DOHH2 (cell line): ENCODE measurements at regions not wholly inside any gene's neighbourhood (a gene's known extent, or its start where the extent isn't known, plus 50 kb on each side); places are given as distances from the start of the nearest gene placed in this dataset.

Experiments used
- H3F3A ChIP-seq: fragments of 200-600 bp; sonication (generic), shearing (Covaris generic); 2 replicates; pipeline ENCODE4 v1.6.0; 2016; ENCODE audit warnings: antibody characterized with exemption, mild to moderate bottlenecking; ENCODE audit not compliant: control insufficient read depth, insufficient read depth
- H3K27ac ChIP-seq: fragments of 200-600 bp; sonication (generic); 2 replicates; pipeline ENCODE4 v1.5.1; 2014; ENCODE audit warnings: low read depth, mild to moderate bottlenecking, low read length, moderate library complexity
- H3K27me3 ChIP-seq: fragments of 200-600 bp; sonication (generic); 2 replicates; pipeline ENCODE4 v1.6.1; 2014; ENCODE audit warnings: mild to moderate bottlenecking, low read length, mixed read lengths; ENCODE audit not compliant: control insufficient read depth
- H3K36me3 ChIP-seq: fragments of 200-600 bp; sonication (generic); 2 replicates; pipeline ENCODE4 v1.6.1; 2014; ENCODE audit warnings: mild to moderate bottlenecking, low read length, moderate library complexity, mixed read lengths; ENCODE audit not compliant: control insufficient read depth
- H3K4me1 ChIP-seq: fragments of 200-600 bp; sonication (generic); 2 replicates; pipeline ENCODE4 v1.6.1; 2014; ENCODE audit warnings: mild to moderate bottlenecking, low read length, mixed read lengths; ENCODE audit not compliant: control insufficient read depth
- H3K4me2 ChIP-seq: fragments of 200-600 bp; sonication (generic); 2 replicates; pipeline ENCODE4 v1.6.0; 2014; ENCODE audit warnings: mild to moderate bottlenecking, low read length, moderate library complexity
- H3K4me3 ChIP-seq: fragments of 200-600 bp; sonication (generic); 2 replicates; pipeline ENCODE4 v1.5.1; 2014; ENCODE audit warnings: mild to moderate bottlenecking, low read length, mixed read lengths
- H3K79me2 ChIP-seq: fragments of 200-600 bp; sonication (generic); 2 replicates; pipeline ENCODE4 v1.6.1; 2014; ENCODE audit warnings: mild to moderate bottlenecking, low read length, mixed read lengths; ENCODE audit not compliant: control insufficient read depth
- H3K9me2 ChIP-seq: fragments of 200-600 bp; sonication (generic); replicated peaks from 2 replicates; pipeline ENCODE4 v1.6.1; 2014; ENCODE audit warnings: mild to moderate bottlenecking, low read length, mixed read lengths; ENCODE audit not compliant: control insufficient read depth
- H3K9me3 ChIP-seq: fragments of 200-600 bp; sonication (generic); 2 replicates; pipeline ENCODE4 v1.6.1; 2014; ENCODE audit warnings: antibody characterized with exemption, low read length, mixed read lengths; ENCODE audit not compliant: control insufficient read depth, insufficient read depth
- H4K20me1 ChIP-seq: fragments of 200-600 bp; sonication (generic); 2 replicates; pipeline ENCODE4 v1.6.0; 2014; ENCODE audit warnings: low read depth, mild to moderate bottlenecking, antibody characterized with exemption, low read length, moderate library complexity; ENCODE audit not compliant: control insufficient read depth, insufficient read depth
- CTCF ChIP-seq: fragments of 200-600 bp; sonication (generic); IDR thresholded peaks from one replicate; pipeline ENCODE4 v1.5.1; 2014; ENCODE audit warnings: antibody characterized with exemption, mild to moderate bottlenecking, low read depth, low read length; ENCODE audit not compliant: poor library complexity, severe bottlenecking
- EZH2phosphoT487 ChIP-seq: fragments of 200-600 bp; sonication (generic); IDR thresholded peaks from 2 replicates; pipeline ENCODE4 v1.6.1; 2017; ENCODE audit warnings: borderline replicate concordance, mild to moderate bottlenecking, antibody characterized with exemption, low read length, moderate library complexity, mixed read lengths

DNA sequence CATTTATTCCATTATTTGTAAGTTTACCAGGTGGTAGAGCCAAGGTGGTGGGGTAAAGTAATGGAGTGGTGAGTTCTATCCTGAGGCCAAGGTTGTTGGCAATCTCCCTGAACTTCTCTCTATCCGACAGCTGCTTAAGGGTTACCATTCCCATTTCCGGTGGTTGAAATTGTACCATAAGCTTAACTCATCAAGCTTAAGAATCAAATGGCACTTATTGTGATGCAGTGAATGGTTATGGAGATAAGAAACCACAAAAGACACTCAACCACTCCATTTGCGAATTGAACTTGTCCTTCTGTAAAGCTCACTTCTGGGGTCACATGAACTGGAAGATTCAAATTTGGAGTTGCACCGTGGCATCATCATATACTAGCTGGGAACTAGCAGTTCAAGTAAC lies 287.4 kb upstream of the SLCO3A1 start:
- no peaks in the 10 kb centered on the region for H4K20me1 ChIP-seq
- no peak overlapping the region for H3K4me2 ChIP-seq
- H3K27me3 ChIP-seq = no peaks in the 10 kb centered on the region; the same call in 1 of the 2 replicates
- no peaks in the 10 kb centered on the region for H3K79me2 ChIP-seq
- TF ChIP-seq EZH2phosphoT487 (no peak), CTCF (no peak)
- no peak overlapping the region for H3K4me3 ChIP-seq
- H3K4me1 ChIP-seq = no peaks in the 10 kb centered on the region
- H3F3A ChIP-seq = no peaks in the 10 kb centered on the region
- H3K27ac ChIP-seq = no peak overlapping the region
- no peaks in the 10 kb centered on the region for H3K9me3 ChIP-seq
- H3K36me3 ChIP-seq = no peaks in the 10 kb centered on the region
- H3K9me2 ChIP-seq = no peaks in the 10 kb centered on the region

GRCh38 chr15:91568036-91568435 lies 285.5 kb upstream of the SLCO3A1 start:
- no peaks in the 10 kb centered on the region for H4K20me1 ChIP-seq

DNA sequence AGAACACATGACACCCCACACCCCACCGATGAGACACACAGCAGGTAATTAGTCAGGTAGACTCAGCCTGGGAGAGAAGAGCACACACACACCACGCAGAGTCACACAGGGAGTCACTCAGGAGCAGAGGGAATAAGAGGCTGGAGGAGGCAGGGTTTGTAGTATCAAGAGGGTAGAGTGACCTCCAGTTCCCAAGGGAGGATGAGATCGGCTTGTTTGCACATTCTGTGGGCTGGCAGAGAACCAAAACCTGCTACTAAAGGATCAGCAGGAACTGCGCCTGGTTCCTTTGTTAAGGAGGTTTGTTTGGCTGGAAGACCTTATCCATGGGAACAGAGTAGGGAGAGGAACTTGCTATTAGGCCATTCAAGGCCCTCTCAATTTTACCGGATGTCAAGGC lies 281.4 kb upstream of the SLCO3A1 start:
- Histone ChIP-seq H3K4me1 (no peaks in the 10 kb centered on the region), H3K9me3 (no peaks in the 10 kb centered on the region), H3K79me2 (no peaks in the 10 kb centered on the region), H3K4me3 (no peak overlapping the region), H3K27ac (no peak overlapping the region), H3K36me3 (no peaks in the 10 kb centered on the region), H3K4me2 (no peak overlapping the region), H3K27me3 (no peaks in the 10 kb centered on the region), H4K20me1 (no peaks in the 10 kb centered on the region), H3F3A (no peaks in the 10 kb centered on the region), H3K9me2 (no peaks in the 10 kb centered on the region)
- TF ChIP-seq CTCF = no peak
- TF ChIP-seq EZH2phosphoT487 = no peak

More at GRCh38 chr15:91568036-91568435, 285.5 kb upstream of the SLCO3A1 start:
- Histone ChIP-seq H3K4me1 (no peaks in the 10 kb centered on the region), H3K27ac (no peak overlapping the region), H3K27me3 (no peaks in the 10 kb centered on the region; the same call in 1 of the 2 replicates), H3K9me2 (no peaks in the 10 kb centered on the region), H3K4me2 (no peak overlapping the region), H3K4me3 (no peak overlapping the region), H3K9me3 (no peaks in the 10 kb centered on the region), H3F3A (no peaks in the 10 kb centered on the region), H3K79me2 (no peaks in the 10 kb centered on the region), H3K36me3 (no peaks in the 10 kb centered on the region)
- TF ChIP-seq CTCF (no peak), EZH2phosphoT487 (no peak)

GRCh38 chr15:91576096-91576495 lies 277.4 kb upstream of the SLCO3A1 start:
- no peaks in the 10 kb centered on the region for H4K20me1 ChIP-seq

More at GRCh38 chr15:91576096-91576495, 277.4 kb upstream of the SLCO3A1 start:
- no peaks in the 10 kb centered on the region for H3K4me1 ChIP-seq
- no peaks in the 10 kb centered on the region for H3F3A ChIP-seq
- H3K9me2 ChIP-seq = no peaks in the 10 kb centered on the region
- H3K27ac ChIP-seq = no peak overlapping the region
- no peaks in the 10 kb centered on the region for H3K9me3 ChIP-seq
- no peak for TF ChIP-seq EZH2phosphoT487
- H3K27me3 ChIP-seq = no peaks in the 10 kb centered on the region
- no peak overlapping the region for H3K4me2 ChIP-seq
- no peak overlapping the region for H3K4me3 ChIP-seq
- no peaks in the 10 kb centered on the region for H3K36me3 ChIP-seq
- no peaks in the 10 kb centered on the region for H3K79me2 ChIP-seq
